ENCODE measurements at regions not wholly inside any gene's neighbourhood (a gene's known extent, or its start where the extent isn't known, plus 50 kb on each side); places are given as distances from the start of the nearest gene placed in this dataset.

DNA sequence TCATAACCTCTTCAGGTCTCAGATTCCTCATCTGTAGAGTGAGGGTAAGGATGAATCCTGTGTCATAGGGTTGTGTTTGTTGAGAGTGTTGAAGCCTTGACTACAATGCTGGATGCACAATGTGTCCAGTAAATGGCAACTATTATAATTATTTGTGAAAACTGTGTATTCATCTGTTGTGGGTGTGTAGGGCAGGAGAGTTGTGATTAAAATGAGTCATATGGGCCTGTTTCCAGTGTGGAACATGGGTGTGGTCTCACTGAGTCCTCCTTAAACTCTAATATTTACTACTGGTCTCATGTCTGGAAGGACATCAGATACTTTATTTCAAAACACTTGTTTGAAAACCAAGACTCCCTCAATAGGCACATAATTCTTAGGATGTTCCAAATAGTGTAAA is 208.5 kb upstream of the CASK start:
- Histone ChIP-seq H3K27me3 (no peaks in the 10 kb centered on the region), H3K4me3 (no peak overlapping the region), H3K27ac (no peak overlapping the region), H3K9me3 (no peaks in the 10 kb centered on the region), H3K4me1 (no peaks in the 10 kb centered on the region), H3K36me3 (ENCODE audit: low read depth, missing control alignments) (no peaks in the 10 kb centered on the region)
- TF ChIP-seq, protein P1, sequence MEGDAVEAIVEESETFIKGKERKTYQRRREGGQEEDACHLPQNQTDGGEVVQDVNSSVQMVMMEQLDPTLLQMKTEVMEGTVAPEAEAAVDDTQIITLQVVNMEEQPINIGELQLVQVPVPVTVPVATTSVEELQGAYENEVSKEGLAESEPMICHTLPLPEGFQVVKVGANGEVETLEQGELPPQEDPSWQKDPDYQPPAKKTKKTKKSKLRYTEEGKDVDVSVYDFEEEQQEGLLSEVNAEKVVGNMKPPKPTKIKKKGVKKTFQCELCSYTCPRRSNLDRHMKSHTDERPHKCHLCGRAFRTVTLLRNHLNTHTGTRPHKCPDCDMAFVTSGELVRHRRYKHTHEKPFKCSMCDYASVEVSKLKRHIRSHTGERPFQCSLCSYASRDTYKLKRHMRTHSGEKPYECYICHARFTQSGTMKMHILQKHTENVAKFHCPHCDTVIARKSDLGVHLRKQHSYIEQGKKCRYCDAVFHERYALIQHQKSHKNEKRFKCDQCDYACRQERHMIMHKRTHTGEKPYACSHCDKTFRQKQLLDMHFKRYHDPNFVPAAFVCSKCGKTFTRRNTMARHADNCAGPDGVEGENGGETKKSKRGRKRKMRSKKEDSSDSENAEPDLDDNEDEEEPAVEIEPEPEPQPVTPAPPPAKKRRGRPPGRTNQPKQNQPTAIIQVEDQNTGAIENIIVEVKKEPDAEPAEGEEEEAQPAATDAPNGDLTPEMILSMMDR (IDR thresholded peaks at IDR 0.05): no peak
- TF ChIP-seq POLR2A (IDR thresholded peaks at IDR 0.05): no peak
- DNase-seq: no peak
- intact Hi-C loops (cut with DNase I; ENCODE audit: low total_unique reads): no loop called here

DNA sequence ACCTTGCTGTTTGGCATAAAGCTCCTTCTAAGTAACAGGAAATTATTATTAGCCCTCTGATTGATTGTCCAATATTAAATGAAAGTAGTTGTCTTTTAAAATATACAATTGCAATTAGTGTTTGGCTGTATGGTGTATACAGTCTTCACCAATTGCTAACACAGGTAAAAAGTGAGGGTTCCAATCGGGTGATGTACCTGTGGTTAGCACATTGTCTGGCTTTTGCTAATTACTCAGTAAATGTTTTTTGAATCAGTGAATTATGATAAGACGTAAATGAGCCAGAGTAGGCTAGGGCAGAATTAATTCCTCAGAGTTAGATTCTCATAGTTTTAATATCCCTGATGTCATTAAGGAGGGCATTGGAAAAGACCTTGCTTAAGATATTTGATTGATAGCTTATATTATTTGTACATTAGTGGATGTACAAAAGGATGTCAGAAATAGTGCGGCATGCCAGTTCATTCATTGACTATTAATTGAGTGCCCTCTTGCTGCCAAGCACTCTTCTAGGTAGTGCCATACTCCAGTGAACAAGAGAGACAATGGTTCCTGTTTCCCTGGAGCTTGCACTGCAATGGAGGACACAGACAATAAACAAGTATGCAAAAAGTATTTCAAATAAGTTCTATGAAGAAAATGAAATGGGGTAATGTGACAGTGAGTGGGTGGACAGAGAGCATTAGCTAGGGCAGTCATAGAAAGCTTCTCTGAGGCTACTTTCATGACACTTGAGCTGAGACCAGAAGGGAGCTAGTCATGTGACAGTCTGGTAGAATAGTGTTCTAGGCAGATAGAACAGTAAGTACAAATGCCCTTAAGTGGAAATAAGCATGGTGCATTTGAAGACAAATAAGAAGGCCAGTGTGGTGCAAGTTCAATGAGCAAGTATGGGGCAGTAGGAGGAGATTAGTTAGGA is 205.9 kb upstream of the CASK start:
- Histone ChIP-seq H3K4me1 (no peaks in the 10 kb centered on the region), H3K36me3 (ENCODE audit: low read depth, missing control alignments) (no peaks in the 10 kb centered on the region), H3K9me3 (no peaks in the 10 kb centered on the region), H3K27me3 (no peaks in the 10 kb centered on the region), H3K4me3 (no peak overlapping the region), H3K27ac (no peak overlapping the region)
- no peak for DNase-seq
- 91 to 96% methylated on average over 3 of the region's 3 CpGs for WGBS, 2 donors
- TF ChIP-seq, protein P1 (IDR thresholded peaks at IDR 0.05): no peak
- TF ChIP-seq POLR2A (IDR thresholded peaks at IDR 0.05): no peak
- intact Hi-C loops (cut with DNase I; ENCODE audit: low total_unique reads): no loop called here

DNA sequence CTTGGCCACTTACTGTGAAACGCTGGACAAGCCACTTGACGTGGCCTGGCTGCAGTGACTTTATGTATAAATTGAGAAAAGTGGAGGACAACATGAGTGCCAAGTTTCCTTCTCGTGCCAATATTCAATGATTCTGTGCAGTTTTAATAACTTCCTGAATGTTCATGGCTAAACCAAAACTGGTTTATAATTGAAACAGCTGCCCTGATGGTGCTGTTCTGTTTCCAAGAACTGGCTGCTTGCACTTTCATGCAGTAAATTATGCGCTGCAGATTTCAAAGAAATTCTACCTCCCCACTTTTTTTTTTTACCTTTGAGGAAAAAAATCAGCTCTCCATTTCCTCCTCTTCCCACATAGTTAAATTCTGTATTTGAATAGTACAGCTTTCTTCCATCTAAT is 205.2 kb upstream of the CASK start:
- WGBS, 2 donors: 69 to 70% methylated on average over 4 of the region's 4 CpGs
- no peaks in the 10 kb centered on the region for H3K27me3 ChIP-seq
- no peak for TF ChIP-seq POLR2A (IDR thresholded peaks at IDR 0.05)
- TF ChIP-seq, protein P1 (IDR thresholded peaks at IDR 0.05): no peak
- H3K27ac ChIP-seq: no peak overlapping the region
- no peak overlapping the region for H3K4me3 ChIP-seq
- intact Hi-C loops (cut with DNase I; ENCODE audit: low total_unique reads): no loop called here
- H3K36me3 ChIP-seq (ENCODE audit: low read depth, missing control alignments): no peaks in the 10 kb centered on the region
- no peaks in the 10 kb centered on the region for H3K9me3 ChIP-seq
- H3K4me1 ChIP-seq: no peaks in the 10 kb centered on the region
- DNase-seq: no peak

DNA sequence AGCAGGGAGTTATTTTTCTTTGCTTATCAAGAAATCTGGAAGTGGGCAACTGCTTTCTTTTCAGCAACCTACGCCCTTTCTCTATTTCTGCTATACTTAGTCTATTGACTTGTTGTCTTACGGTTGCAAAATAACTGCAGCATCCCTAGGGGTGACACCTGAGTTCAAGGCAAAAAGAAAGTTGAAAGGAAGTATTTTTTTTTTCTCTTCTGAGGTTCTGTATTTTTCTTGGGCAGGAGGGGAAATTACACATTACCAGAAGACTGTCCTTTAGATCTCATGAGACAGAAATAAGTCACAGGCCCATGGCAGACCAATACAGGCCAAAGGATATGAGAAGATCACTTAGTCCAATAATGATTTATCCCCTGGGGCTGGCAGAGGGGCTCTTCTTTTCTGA is 204.7 kb upstream of the CASK start:
- intact Hi-C loops (cut with DNase I; ENCODE audit: low total_unique reads): no loop called here
- no peaks in the 10 kb centered on the region for H3K9me3 ChIP-seq
- H3K36me3 ChIP-seq (ENCODE audit: low read depth, missing control alignments): no peaks in the 10 kb centered on the region
- H3K27ac ChIP-seq: no peak overlapping the region
- H3K4me1 ChIP-seq: no peaks in the 10 kb centered on the region
- no peak for TF ChIP-seq POLR2A (IDR thresholded peaks at IDR 0.05)
- TF ChIP-seq, protein P1 (IDR thresholded peaks at IDR 0.05): no peak
- no peak for DNase-seq
- 58 to 64% methylated on average over 2 of the region's 2 CpGs for WGBS, 2 donors
- H3K4me3 ChIP-seq: no peak overlapping the region
- H3K27me3 ChIP-seq: no peaks in the 10 kb centered on the region

DNA sequence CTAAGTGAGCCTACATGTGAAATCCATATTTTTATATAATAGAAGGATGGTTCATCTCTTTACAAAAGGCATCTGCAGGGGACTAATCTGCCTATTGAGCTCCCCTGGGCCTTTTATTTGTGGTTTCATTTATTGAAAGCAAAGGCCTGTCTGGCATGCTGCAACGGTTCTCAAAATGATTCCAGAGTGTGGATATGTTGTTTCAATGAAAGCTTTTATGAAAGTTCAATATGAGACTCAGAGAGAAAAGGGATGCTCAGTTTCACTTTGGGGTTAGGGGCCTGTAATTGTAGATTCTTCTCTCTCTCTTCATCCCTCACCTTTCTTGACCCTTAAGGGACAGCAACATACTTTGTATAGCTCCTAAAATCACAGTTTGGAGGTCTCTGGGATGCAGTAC is 204.2 kb upstream of the CASK start:
- no peak for DNase-seq
- Histone ChIP-seq H3K4me3 (no peak overlapping the region), H3K27ac (no peak overlapping the region), H3K4me1 (no peaks in the 10 kb centered on the region), H3K9me3 (no peaks in the 10 kb centered on the region), H3K27me3 (no peaks in the 10 kb centered on the region), H3K36me3 (ENCODE audit: low read depth, missing control alignments) (no peaks in the 10 kb centered on the region)
- intact Hi-C loops (cut with DNase I; ENCODE audit: low total_unique reads): no loop called here
- WGBS, 2 donors: 46 to 57% methylated on average over 1 of the region's 1 CpG
- TF ChIP-seq, protein P1 (IDR thresholded peaks at IDR 0.05): no peak
- TF ChIP-seq POLR2A (IDR thresholded peaks at IDR 0.05): no peak
